Activated naive CD4-positive, alpha-beta T cell treated with anti-CD3 and anti-CD28 coated beads, Interleukin-2, amount 10 ng/mL, durations not matched to agents 7 days and 5 days (primary cell): ENCODE measurements at regions not wholly inside any gene's neighbourhood (a gene's known extent, or its start where the extent isn't known, plus 50 kb on each side); places are given as distances from the start of the nearest gene placed in this dataset.
"Not testable (repeated sequence)": the region's sequence is repeated elsewhere in the genome, so short reads cannot be mapped to it uniquely, and the experiment has no call there.

Experiments
- CTCF ChIA-PET: fragments of 350-600 bp; sonication (Branson Sonifier 250); formaldehyde crosslinking; loops from one replicate; lab custom pipeline; 2021; ENCODE audit warnings: antibody characterized with exemption; lab: Charles Lee
- DNase-seq: peaks from one replicate; pipeline ENCODE4 v3.0.0-alpha.2; 2020
- H3K27ac Mint-ChIP-seq: one replicate; pipeline ENCODE4 v1.8.0; 2021; ENCODE audit warnings: mild to moderate bottlenecking, moderate library complexity, mixed read lengths
- H3K27me3 Mint-ChIP-seq: one replicate; pipeline ENCODE4 v1.8.0; 2021; ENCODE audit warnings: mild to moderate bottlenecking, mixed read lengths
- H3K36me3 Mint-ChIP-seq: one replicate; pipeline ENCODE4 v1.8.0; 2021; ENCODE audit warnings: mixed read lengths
- H3K4me1 Mint-ChIP-seq: one replicate; pipeline ENCODE4 v1.8.0; 2021; ENCODE audit warnings: mixed read lengths
- H3K4me3 Mint-ChIP-seq: one replicate; pipeline ENCODE4 v1.8.0; 2021; ENCODE audit warnings: mild to moderate bottlenecking, moderate library complexity, mixed read lengths
- H3K9me3 Mint-ChIP-seq: one replicate; pipeline ENCODE4 v1.8.0; 2021; ENCODE audit warnings: mixed read lengths

- no peak for DNase-seq
These were observed 54.4 kb upstream of the JAK1 start for GRCh38 chr1:65020774-65021173.

DNA sequence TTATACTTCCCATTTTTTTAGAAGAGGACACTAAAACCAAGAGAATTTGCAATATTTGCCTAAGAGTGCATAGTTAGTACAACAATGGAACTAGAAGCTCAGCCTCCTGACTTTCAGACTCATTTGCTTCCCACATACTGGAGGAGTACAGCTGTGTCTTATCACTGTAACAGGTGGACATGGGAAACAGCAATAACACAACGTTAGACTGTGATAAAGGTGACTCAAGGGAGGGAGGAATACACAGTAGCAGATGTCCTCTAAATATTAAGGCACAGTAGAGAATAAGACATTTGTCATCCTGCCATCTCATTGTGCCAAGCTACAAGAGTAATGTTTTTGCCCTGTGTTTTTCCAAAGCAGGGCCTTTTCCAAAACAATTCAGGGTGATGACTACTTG lies 55.4 kb upstream of the JAK1 start:
- Mint-ChIP-seq H3K27ac (no peak overlapping the region), H3K4me1 (no peaks in the 10 kb centered on the region), H3K36me3 (no peaks in the 10 kb centered on the region), H3K9me3 (no peaks in the 10 kb centered on the region), H3K27me3 (peaks cover 8% of the 10 kb centered on the region), H3K4me3 (no peak overlapping the region)
- CTCF ChIA-PET = no interaction called here
- DNase-seq = no peak

More at GRCh38 chr1:65020774-65021173, 54.4 kb upstream of the JAK1 start:
- Mint-ChIP-seq H3K4me1 (no peaks in the 10 kb centered on the region), H3K27me3 (peaks cover 8% of the 10 kb centered on the region), H3K4me3 (no peak overlapping the region), H3K36me3 (no peaks in the 10 kb centered on the region), H3K27ac (no peak overlapping the region), H3K9me3 (no peaks in the 10 kb centered on the region)
- CTCF ChIA-PET = interaction anchor here (0.8 to 1.1 kb wide), 2 partner anchors 11 to 187 kb away, joined by 3 read pairs; no protein-coding TSS in a partner anchor

DNA sequence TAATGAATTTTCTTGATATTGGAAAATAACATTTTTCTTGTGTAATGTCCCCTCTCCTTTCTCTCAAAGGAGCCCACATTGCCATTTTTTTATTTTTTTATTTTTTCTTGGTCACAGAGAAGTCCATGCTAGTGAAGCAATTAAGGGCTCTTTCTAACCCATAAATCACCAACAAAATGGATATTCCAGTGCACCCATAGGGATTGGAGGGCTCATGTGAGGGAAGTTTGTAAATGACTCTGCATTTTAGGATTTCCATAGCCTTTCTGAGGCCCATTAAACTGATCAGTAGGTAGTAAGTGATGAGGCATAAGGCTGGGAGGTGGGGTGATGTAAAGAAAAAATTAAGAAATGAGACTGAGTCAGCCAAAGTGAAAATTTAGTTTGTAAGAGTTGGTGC lies 55.9 kb upstream of the JAK1 start:
- H3K4me3 Mint-ChIP-seq = no peak overlapping the region
- H3K4me1 Mint-ChIP-seq = no peaks in the 10 kb centered on the region
- no peak overlapping the region for H3K27ac Mint-ChIP-seq
- no peak for DNase-seq
- CTCF ChIA-PET = no interaction called here
- H3K9me3 Mint-ChIP-seq = no peaks in the 10 kb centered on the region
- no peaks in the 10 kb centered on the region for H3K36me3 Mint-ChIP-seq
- H3K27me3 Mint-ChIP-seq = peaks cover 8% of the 10 kb centered on the region

DNA sequence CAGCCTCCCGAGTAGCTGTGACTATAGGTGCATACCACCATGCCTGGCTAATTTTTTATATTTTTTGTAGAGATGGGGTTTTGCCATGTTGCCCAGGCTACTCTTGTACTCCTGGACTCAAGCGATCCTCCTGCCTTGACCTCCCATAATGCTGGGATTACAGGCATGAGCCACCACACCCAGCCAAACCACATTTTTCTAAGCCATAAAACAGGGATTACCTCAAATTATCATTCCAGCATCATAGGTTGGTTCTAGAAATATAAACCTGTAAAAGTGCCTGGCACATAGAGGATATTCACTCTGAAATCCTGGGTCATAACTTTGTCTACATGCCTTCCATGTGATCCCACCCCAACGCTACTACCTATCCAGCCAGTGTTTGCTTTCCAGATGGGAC lies 59.4 kb upstream of the JAK1 start:
- Mint-ChIP-seq H3K4me1 (peaks cover 4% of the 10 kb centered on the region), H3K9me3 (peaks cover 3% of the 10 kb centered on the region), H3K27me3 (peaks cover 5% of the 10 kb centered on the region), H3K27ac (no peak overlapping the region), H3K4me3 (no peak overlapping the region), H3K36me3 (no peaks in the 10 kb centered on the region)
- DNase-seq = no peak
- CTCF ChIA-PET = interaction anchor here (1.5 kb wide), 1 partner anchor 15 kb away, joined by 3 read pairs; no protein-coding TSS in a partner anchor

- DNase-seq = no peak
- H3K27ac Mint-ChIP-seq = no peak overlapping the region
- H3K4me3 Mint-ChIP-seq = no peak overlapping the region
- peaks cover under 1% of the 10 kb centered on the region for H3K27me3 Mint-ChIP-seq
- no peaks in the 10 kb centered on the region for H3K36me3 Mint-ChIP-seq
- H3K4me1 Mint-ChIP-seq = peaks cover 4% of the 10 kb centered on the region
- CTCF ChIA-PET = interaction anchor here (1.5 kb wide), 1 partner anchor 14 kb away, joined by 3 read pairs; no protein-coding TSS in a partner anchor
- peaks cover 3% of the 10 kb centered on the region for H3K9me3 Mint-ChIP-seq
These were observed 59.9 kb upstream of the JAK1 start for GRCh38 chr1:65026235-65026634.

- Mint-ChIP-seq H3K9me3 (peaks cover 3% of the 10 kb centered on the region), H3K27me3 (no peaks in the 10 kb centered on the region), H3K4me1 (peaks cover 4% of the 10 kb centered on the region), H3K4me3 (no peak overlapping the region), H3K27ac (no peak overlapping the region), H3K36me3 (no peaks in the 10 kb centered on the region)
- no peak for DNase-seq
- CTCF ChIA-PET = no interaction called here
These were observed 61.5 kb upstream of the JAK1 start for GRCh38 chr1:65027666-65028358.

DNA sequence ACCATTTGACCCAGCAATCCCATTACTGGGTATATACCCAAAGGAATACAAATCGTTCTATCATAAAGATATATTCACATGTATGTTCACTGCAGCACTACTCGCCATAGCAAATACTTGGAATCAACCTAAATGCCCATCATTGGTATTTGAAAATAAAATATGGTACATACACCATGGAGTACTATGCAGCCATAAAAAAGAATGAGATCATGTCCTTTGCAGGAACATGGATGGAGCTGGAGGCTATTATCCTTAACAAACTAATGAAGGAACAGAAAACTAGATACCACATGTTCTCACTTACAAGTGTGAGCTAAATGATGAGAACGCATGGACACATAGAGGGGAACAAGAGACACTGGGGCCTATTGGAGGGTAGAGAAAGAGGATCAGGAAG lies 63.1 kb upstream of the JAK1 start:
- H3K36me3 Mint-ChIP-seq, H3K27me3 Mint-ChIP-seq, DNase-seq, H3K4me1 Mint-ChIP-seq, H3K27ac Mint-ChIP-seq, H3K4me3 Mint-ChIP-seq, CTCF ChIA-PET, H3K9me3 Mint-ChIP-seq: not testable (repeated sequence)

DNA sequence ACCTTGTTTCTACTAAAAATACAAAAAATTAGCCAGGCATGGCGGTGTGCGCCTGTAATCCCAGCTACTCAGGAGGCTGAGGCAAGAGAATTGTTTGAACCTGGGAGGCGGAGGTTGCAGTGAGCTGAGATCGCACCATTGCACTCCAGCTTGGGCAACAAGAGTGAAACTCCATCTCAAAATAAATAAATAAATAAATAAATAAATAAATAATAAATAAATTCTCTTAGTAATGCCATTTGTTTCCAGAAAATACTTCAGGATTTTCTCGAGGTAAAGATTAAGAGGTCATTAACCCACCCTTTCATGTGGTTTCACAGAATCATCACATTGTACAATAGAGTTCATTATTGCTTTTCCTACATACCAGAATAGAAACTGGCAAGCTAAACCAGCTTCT lies 68.5 kb upstream of the JAK1 start:
- CTCF ChIA-PET, H3K4me3 Mint-ChIP-seq, H3K4me1 Mint-ChIP-seq, H3K36me3 Mint-ChIP-seq, DNase-seq, H3K27ac Mint-ChIP-seq, H3K9me3 Mint-ChIP-seq, H3K27me3 Mint-ChIP-seq: not testable (repeated sequence)

- CTCF ChIA-PET = interaction anchor here (1.2 kb wide), 1 partner anchor 9 kb away, joined by 5 read pairs; no protein-coding TSS in a partner anchor
- H3K4me1 Mint-ChIP-seq = peaks cover 10% of the 10 kb centered on the region
These were observed 70.3 kb upstream of the JAK1 start for GRCh38 chr1:65036570-65037051.

GRCh38 chr1:65039066-65039465 lies 72.7 kb upstream of the JAK1 start:
- Mint-ChIP-seq H3K27ac (no peak overlapping the region), H3K27me3 (no peaks in the 10 kb centered on the region), H3K36me3 (no peaks in the 10 kb centered on the region), H3K9me3 (no peaks in the 10 kb centered on the region), H3K4me3 (no peak overlapping the region), H3K4me1 (peaks cover 12% of the 10 kb centered on the region)
- CTCF ChIA-PET = no interaction called here
- DNase-seq = no peak

More at GRCh38 chr1:65036570-65037051, 70.3 kb upstream of the JAK1 start:
- Mint-ChIP-seq H3K9me3 (no peaks in the 10 kb centered on the region), H3K27ac (no peak overlapping the region), H3K36me3 (no peaks in the 10 kb centered on the region), H3K4me3 (no peak overlapping the region), H3K27me3 (no peaks in the 10 kb centered on the region)
- DNase-seq = no peak

- H3K27me3 Mint-ChIP-seq = no peaks in the 10 kb centered on the region
These were observed 73.2 kb upstream of the JAK1 start for GRCh38 chr1:65039508-65039907.

DNA sequence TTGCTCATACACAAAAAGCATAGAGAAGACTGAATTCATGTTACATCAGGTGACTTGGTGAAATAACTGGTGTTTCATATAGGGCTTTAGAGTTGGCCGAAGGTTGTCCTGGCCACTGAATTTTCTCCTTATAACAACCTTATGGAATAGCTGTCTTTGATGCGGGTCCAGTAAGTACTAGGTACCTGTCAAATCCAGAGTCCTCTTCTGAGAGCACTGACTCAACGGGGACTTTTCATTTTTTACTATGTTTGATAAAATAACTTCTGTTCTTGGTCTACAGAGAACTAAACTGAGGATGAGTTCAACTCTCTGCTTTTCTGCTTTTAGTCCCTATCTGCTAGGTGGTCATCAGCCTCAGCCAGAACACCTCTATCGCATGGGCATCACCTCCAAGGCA lies 76.1 kb upstream of the JAK1 start:
- Mint-ChIP-seq H3K4me3 (no peak overlapping the region), H3K4me1 (peaks cover 12% of the 10 kb centered on the region), H3K27ac (no peak overlapping the region), H3K9me3 (no peaks in the 10 kb centered on the region), H3K36me3 (no peaks in the 10 kb centered on the region), H3K27me3 (no peaks in the 10 kb centered on the region)
- no peak for DNase-seq
- CTCF ChIA-PET = no interaction called here

More at GRCh38 chr1:65039508-65039907, 73.2 kb upstream of the JAK1 start:
- no peak for DNase-seq
- peaks cover 12% of the 10 kb centered on the region for H3K4me1 Mint-ChIP-seq
- no peak overlapping the region for H3K27ac Mint-ChIP-seq
- no peaks in the 10 kb centered on the region for H3K36me3 Mint-ChIP-seq
- CTCF ChIA-PET = no interaction called here
- H3K4me3 Mint-ChIP-seq = no peak overlapping the region
- H3K9me3 Mint-ChIP-seq = no peaks in the 10 kb centered on the region

GRCh38 chr1:65044411-65044810 lies 78.1 kb upstream of the JAK1 start:
- no peak overlapping the region for H3K4me3 Mint-ChIP-seq
- no peaks in the 10 kb centered on the region for H3K9me3 Mint-ChIP-seq
- H3K36me3 Mint-ChIP-seq = no peaks in the 10 kb centered on the region
- peaks cover 4% of the 10 kb centered on the region for H3K27me3 Mint-ChIP-seq
- H3K4me1 Mint-ChIP-seq = peaks cover 19% of the 10 kb centered on the region
- CTCF ChIA-PET = interaction anchor here (0.9 kb wide), 1 partner anchor 30 kb away, joined by 3 read pairs; no protein-coding TSS in a partner anchor
- no peak for DNase-seq
- no peak overlapping the region for H3K27ac Mint-ChIP-seq

DNA sequence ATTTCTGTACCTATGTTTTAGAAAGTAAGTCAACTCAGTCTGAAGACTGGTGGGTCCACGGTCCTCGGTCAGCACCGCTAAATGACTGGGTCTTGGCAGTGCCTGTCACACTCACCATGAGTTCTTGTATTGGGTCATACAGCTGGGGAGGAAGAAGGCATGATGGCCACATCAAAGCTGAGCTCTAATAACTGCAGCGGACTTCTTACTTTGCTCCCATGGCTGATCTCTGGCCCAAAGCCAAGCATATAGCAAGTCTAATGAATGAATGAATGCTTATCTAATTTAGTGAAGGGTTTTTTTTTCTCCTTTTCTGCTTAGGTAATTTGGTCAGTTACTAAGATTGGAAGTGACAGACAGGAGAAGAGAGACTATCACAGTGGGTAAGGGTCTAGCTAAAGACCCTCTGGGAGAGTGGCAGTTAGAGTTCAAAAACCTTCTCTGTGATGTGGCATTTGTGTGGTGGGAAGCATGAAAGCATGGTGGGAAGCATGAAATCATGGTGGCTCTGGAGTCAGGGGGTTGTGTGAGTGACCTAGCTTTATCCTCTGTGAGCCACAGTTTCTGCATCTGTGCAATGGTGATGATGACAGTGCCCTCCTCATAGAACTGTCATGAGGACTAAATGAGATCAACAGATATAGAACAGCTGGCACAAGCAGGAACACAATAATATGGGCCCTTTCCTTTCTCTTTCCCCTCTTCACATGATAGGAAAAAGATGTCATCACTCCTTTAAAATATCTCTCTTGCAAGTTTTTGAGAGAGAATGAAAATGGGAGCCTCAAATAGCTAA lies 78.9 kb upstream of the JAK1 start:
- H3K4me3 Mint-ChIP-seq = no peak overlapping the region
- CTCF ChIA-PET = interaction anchor here (0.9 to 2.2 kb wide), 3 partner anchors 8 to 643 kb away, joined by 3 to 5 read pairs (median 3); no protein-coding TSS in a partner anchor
- H3K36me3 Mint-ChIP-seq = no peaks in the 10 kb centered on the region
- peaks cover 5% of the 10 kb centered on the region for H3K27me3 Mint-ChIP-seq
- H3K4me1 Mint-ChIP-seq = peaks cover 27% of the 10 kb centered on the region
- no peaks in the 10 kb centered on the region for H3K9me3 Mint-ChIP-seq
- DNase-seq = no peak
- H3K27ac Mint-ChIP-seq = peak overlapping the region; percentile 12
